C4-2B (cell line): ENCODE measurements at regions not wholly inside any gene's neighbourhood (a gene's known extent, or its start where the extent isn't known, plus 50 kb on each side); places are given as distances from the start of the nearest gene placed in this dataset.

Experiments used
- CTCF ChIP-seq: fragments of 450-650 bp; conservative IDR thresholded peaks from 2 replicates; pipeline ENCODE4 v1.5.1; 2017; ENCODE audit warnings: mild to moderate bottlenecking
- ZFX ChIP-seq: fragments of 450-650 bp; IDR thresholded peaks from 2 replicates; pipeline ENCODE4 v1.6.1; 2017

DNA sequence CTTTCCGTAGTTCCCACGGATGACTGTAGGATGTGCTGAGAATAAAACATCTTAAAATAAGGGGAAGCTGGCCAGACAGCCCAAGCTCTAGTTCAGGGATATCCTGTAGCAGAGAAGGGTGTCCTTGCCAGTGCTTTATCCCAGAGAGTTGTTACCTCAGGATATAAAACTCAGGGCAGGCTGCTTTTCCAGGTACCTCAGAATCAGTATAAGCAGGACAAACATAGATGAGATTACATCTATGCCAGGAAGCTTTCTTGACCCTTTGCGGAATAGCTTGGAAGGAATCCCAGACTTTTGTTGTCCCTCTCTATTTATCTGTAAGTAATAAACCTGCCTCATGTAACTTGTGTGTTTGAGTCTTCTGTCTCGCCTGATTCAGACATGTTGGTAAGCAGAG, 565.7 kb downstream of the PRDM9 start:
- TF ChIP-seq CTCF = no peak
- no peak for TF ChIP-seq ZFX
